GM23338 (cell line): ENCODE measurements at regions not wholly inside any gene's neighbourhood (a gene's known extent, or its start where the extent isn't known, plus 50 kb on each side); places are given as distances from the start of the nearest gene placed in this dataset.

Experiments
- CREB1 ChIP-seq: fragments of 250-450 bp; sonication (Bioruptor Pico); IDR thresholded peaks from 2 replicates; pipeline ENCODE4 v1.5.0; 2020; ENCODE audit warnings: low read depth, mild to moderate bottlenecking, moderate library complexity
- EZH2 ChIP-seq: fragments of 200-600 bp; sonication (generic); IDR thresholded peaks from one replicate; pipeline ENCODE4 v1.8.0; 2017; ENCODE audit warnings: antibody characterized with exemption, mild to moderate bottlenecking, low read depth; ENCODE audit not compliant: unreplicated experiment
- EZH2phosphoT487 ChIP-seq: fragments of 200-600 bp; sonication (generic); IDR thresholded peaks from one replicate; pipeline ENCODE4 v1.8.1; 2018; ENCODE audit warnings: antibody characterized with exemption; ENCODE audit not compliant: unreplicated experiment
- JUNB ChIP-seq: IDR thresholded peaks from one replicate; pipeline ENCODE4 v1.6.1; 2016; ENCODE audit warnings: antibody characterized with exemption; ENCODE audit not compliant: unreplicated experiment
- POLR2AphosphoS5 ChIP-seq: IDR thresholded peaks from 2 replicates; pipeline ENCODE4 v1.6.1; 2016; ENCODE audit warnings: antibody characterized with exemption, low read depth
- STAT1 ChIP-seq: IDR thresholded peaks from one replicate; pipeline ENCODE4 v1.6.1; 2016; ENCODE audit warnings: antibody characterized with exemption; ENCODE audit not compliant: unreplicated experiment
- ZNF114 ChIP-seq: fragments of 250-450 bp; sonication (Bioruptor Pico); IDR thresholded peaks from 2 replicates; pipeline ENCODE4 v1.5.0; 2020; ENCODE audit warnings: mild to moderate bottlenecking, moderate library complexity
- ZNF331 ChIP-seq: fragments of 250-450 bp; sonication (Bioruptor Pico); IDR thresholded peaks from 2 replicates; pipeline ENCODE4 v1.5.0; 2020; ENCODE audit warnings: low read depth, mild to moderate bottlenecking, moderate library complexity
- TF ChIP-seq, protein P1 (sequence below): IDR thresholded peaks from one replicate; pipeline ENCODE4 v1.6.1; 2018; ENCODE audit warnings: antibody characterized with exemption; ENCODE audit not compliant: unreplicated experiment
- TF ChIP-seq, protein P2 (sequence below), 2 experiments: fragments of 200-600 bp in 1 of 2; sonication (generic) in 1 of 2; conservative IDR thresholded peaks; 2 replicates each; pipeline versions ENCODE4 v1.5.1 to v1.6.1; 2016 to 2017; ENCODE audit warnings: antibody characterized with exemption in 2 of 2, low read depth in 2 of 2, mild to moderate bottlenecking in 2 of 2, moderate library complexity in 1 of 2

GRCh38 chr5:158466191-158466590, 607.2 kb upstream of the CLINT1 start:
- TF ChIP-seq, protein P1, sequence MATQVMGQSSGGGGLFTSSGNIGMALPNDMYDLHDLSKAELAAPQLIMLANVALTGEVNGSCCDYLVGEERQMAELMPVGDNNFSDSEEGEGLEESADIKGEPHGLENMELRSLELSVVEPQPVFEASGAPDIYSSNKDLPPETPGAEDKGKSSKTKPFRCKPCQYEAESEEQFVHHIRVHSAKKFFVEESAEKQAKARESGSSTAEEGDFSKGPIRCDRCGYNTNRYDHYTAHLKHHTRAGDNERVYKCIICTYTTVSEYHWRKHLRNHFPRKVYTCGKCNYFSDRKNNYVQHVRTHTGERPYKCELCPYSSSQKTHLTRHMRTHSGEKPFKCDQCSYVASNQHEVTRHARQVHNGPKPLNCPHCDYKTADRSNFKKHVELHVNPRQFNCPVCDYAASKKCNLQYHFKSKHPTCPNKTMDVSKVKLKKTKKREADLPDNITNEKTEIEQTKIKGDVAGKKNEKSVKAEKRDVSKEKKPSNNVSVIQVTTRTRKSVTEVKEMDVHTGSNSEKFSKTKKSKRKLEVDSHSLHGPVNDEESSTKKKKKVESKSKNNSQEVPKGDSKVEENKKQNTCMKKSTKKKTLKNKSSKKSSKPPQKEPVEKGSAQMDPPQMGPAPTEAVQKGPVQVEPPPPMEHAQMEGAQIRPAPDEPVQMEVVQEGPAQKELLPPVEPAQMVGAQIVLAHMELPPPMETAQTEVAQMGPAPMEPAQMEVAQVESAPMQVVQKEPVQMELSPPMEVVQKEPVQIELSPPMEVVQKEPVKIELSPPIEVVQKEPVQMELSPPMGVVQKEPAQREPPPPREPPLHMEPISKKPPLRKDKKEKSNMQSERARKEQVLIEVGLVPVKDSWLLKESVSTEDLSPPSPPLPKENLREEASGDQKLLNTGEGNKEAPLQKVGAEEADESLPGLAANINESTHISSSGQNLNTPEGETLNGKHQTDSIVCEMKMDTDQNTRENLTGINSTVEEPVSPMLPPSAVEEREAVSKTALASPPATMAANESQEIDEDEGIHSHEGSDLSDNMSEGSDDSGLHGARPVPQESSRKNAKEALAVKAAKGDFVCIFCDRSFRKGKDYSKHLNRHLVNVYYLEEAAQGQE: no peak
- no peak for TF ChIP-seq EZH2
- TF ChIP-seq, protein P2, sequence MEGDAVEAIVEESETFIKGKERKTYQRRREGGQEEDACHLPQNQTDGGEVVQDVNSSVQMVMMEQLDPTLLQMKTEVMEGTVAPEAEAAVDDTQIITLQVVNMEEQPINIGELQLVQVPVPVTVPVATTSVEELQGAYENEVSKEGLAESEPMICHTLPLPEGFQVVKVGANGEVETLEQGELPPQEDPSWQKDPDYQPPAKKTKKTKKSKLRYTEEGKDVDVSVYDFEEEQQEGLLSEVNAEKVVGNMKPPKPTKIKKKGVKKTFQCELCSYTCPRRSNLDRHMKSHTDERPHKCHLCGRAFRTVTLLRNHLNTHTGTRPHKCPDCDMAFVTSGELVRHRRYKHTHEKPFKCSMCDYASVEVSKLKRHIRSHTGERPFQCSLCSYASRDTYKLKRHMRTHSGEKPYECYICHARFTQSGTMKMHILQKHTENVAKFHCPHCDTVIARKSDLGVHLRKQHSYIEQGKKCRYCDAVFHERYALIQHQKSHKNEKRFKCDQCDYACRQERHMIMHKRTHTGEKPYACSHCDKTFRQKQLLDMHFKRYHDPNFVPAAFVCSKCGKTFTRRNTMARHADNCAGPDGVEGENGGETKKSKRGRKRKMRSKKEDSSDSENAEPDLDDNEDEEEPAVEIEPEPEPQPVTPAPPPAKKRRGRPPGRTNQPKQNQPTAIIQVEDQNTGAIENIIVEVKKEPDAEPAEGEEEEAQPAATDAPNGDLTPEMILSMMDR (conservative IDR thresholded peaks at IDR 0.05; ENCODE audit: low read depth in 2 of 2): no peak
- TF ChIP-seq POLR2AphosphoS5: no peak
- TF ChIP-seq EZH2phosphoT487: no peak
- TF ChIP-seq STAT1: no peak
- TF ChIP-seq ZNF114 (CRISPR knock-in tag): no peak
- no peak for TF ChIP-seq CREB1 (CRISPR knock-in tag)
- no peak for TF ChIP-seq JUNB
- no peak for TF ChIP-seq ZNF331 (CRISPR knock-in tag)
